Right lobe of liver (tissue), 6 donors: ENCODE measurements at regions not wholly inside any gene's neighbourhood (a gene's known extent, or its start where the extent isn't known, plus 50 kb on each side); places are given as distances from the start of the nearest gene placed in this dataset.

Experiments
- ATAC-seq, 4 donors: fragments of 200-7000 bp; cut with Tn5 transposase; one replicate each; pipeline ENCODE4 v1.9.1; 2020; ENCODE audit warnings: mild to moderate bottlenecking in 4 of 4, moderate library complexity in 4 of 4
- DNase-seq, 3 donors: peaks; one replicate each; pipeline ENCODE4 v3.0.0-alpha.2; 2020
- H3K27ac ChIP-seq, 3 donors: fragments of 200-600 bp; one replicate each; pipeline ENCODE4 v1.8.0; 2022
- H3K27me3 ChIP-seq, 2 donors: fragments of 200-600 bp; one replicate each; pipeline ENCODE4 v1.8.0; 2022
- H3K36me3 ChIP-seq, 4 donors: fragments of 200-600 bp; sonication (generic) in 1 of 4; one replicate each; pipeline versions ENCODE4 v1.5.1 to v1.8.0; 2017 to 2022; ENCODE audit warnings: control low read depth in 1 of 4
- H3K4me1 ChIP-seq, 4 donors: fragments of 200-600 bp; sonication (generic) in 1 of 4; one replicate each; pipeline versions ENCODE4 v1.5.1 to v1.8.0; 2017 to 2022; ENCODE audit warnings: control low read depth in 1 of 4
- H3K4me3 ChIP-seq, 3 donors: fragments of 200-600 bp; one replicate each; pipeline ENCODE4 v1.8.0; 2022
- H3K9me3 ChIP-seq, 4 donors: fragments of 200-600 bp; sonication (generic) in 1 of 4; one replicate each; pipeline versions ENCODE4 v1.5.1 to v1.8.0; 2017 to 2022; ENCODE audit warnings: control low read depth in 1 of 4
- CTCF ChIP-seq, 4 donors: fragments of 200-600 bp in 3 of 4; fragments of 450-650 bp in 1 of 4; IDR thresholded peaks; one replicate each; pipeline versions ENCODE4 v1.5.1 to v1.8.0; 2016 to 2022; ENCODE audit warnings: antibody characterized with exemption in 4 of 4, mild to moderate bottlenecking in 2 of 4
- POLR2A ChIP-seq: fragments of 450-650 bp; IDR thresholded peaks from one replicate; pipeline ENCODE4 v1.6.1; 2017; ENCODE audit warnings: antibody characterized with exemption, mild to moderate bottlenecking
- WGBS: methylation state at CpG from one replicate; pipeline ENCODE4 v1.1.6; 2018; ENCODE audit warnings: low coverage, low lambda C conversion rate; ENCODE audit not compliant: insufficient coverage; ENCODE audit errors: missing lambda C conversion rate; 5-methylcytosine and 5-hydroxymethylcytosine counted together
- intact Hi-C, 2 donors: fragments of 100-400 bp; cut with DNase I; formaldehyde crosslinking; loops; one replicate each; pipeline versions ENCODE4 v1.11.2 to v1.14.1; 2022
- donor health status: DM: no; HTN: yes; CAD: no.
- donor health status: DM: no; HTN: no; CAD: no.
- donor health status: DM: no; HTN: no; CAD: no.
- donor health status: DM: no; HTN: yes; CAD: no.
- donor health status: DM: no; HTN: yes; CAD: no.

DNA sequence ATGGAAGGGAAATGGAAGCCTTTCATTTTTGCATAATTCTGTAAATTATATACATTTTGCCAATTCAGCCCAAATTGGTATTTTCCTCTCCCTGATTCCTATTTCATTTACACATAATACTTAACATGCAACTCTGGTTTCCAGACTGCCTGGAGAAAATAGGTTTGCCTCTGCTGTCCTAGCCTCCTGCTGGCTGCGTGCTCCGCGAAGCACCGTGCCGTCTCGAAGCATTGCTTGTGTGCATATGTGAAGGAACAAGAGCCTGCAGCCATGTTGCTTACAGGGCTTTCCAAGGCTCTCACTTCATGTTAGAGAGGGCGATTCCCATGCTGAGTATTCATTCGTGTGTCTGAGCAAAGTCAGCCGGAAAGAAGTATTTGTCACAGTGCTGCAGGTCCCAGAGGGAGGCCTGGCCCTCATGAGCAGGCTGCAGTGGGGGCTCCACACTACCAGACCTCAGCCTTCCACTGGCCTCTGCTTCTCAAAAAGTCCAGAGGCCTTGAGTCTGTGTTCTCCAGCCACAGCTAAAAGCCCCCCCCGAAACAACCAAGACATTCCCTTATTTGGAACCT lies 66.5 kb downstream of the CLRN3 start:
- H3K4me1 ChIP-seq, result no peaks in the 10 kb centered on the region
- no peaks in the 10 kb centered on the region for H3K36me3 ChIP-seq
- no peaks in the 10 kb centered on the region for H3K9me3 ChIP-seq
- no peak overlapping the region for H3K27ac ChIP-seq
- intact Hi-C loops, result no loop called here
- DNase-seq (no peak), ATAC-seq (no peak)
- no peak for TF ChIP-seq POLR2A
- TF ChIP-seq CTCF (IDR thresholded peaks at IDR 0.05), result no peak
- WGBS, result 84% methylated on average over 8 of the region's 10 CpGs
- no peaks in the 10 kb centered on the region for H3K27me3 ChIP-seq
- H3K4me3 ChIP-seq, result no peak overlapping the region

DNA sequence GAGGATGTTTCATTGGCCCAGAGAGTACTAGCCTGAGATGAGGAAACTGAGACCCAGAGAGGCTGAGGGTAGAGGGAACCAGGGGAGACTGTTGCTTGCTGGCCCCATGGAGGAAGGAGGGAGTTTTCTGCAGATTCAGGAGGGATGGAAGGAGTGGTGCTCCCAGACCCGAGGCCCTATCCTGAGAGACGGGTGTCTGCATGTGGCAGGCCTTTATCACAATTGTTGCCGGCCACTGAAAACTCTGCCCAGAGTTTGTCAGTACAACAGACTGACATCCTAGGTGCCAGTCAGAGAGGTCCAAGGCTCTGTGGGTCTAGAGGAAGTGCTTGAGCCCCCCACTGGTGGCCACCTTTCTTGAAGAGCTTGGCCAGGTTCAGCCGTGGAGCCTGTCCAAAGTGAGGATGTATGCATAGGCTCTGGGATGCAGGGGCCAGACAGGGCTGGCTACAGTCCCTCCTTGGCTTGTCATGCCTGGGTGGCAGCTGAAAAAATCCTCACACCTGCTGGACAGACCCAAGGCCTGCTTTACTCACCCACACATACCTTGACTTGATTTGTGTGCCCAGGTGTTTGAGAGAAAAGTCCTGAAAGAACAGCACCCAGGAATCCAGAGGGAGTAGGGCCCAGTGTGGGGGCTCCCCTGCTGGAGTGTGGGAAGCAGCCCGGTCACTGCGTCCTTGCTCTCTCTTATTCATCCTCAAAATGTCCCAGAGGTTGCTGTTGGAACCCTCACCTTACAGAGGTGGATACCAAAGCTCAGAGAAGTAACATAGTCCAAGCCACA lies 65.2 kb downstream of the CLRN3 start:
- no peak overlapping the region for H3K4me3 ChIP-seq
- ATAC-seq, result no peak
- no peaks in the 10 kb centered on the region for H3K4me1 ChIP-seq
- DNase-seq, result no peak
- no peaks in the 10 kb centered on the region for H3K9me3 ChIP-seq
- WGBS, result 80% methylated on average over 1 of the region's 6 CpGs
- H3K27ac ChIP-seq, result no peak overlapping the region
- no peaks in the 10 kb centered on the region for H3K36me3 ChIP-seq
- TF ChIP-seq POLR2A (no peak), CTCF (IDR thresholded peaks at IDR 0.05) (no peak)
- no peaks in the 10 kb centered on the region for H3K27me3 ChIP-seq
- intact Hi-C loops, result no loop called here
